ENCODE measurements at regions not wholly inside any gene's neighbourhood (a gene's known extent, or its start where the extent isn't known, plus 50 kb on each side); places are given as distances from the start of the nearest gene placed in this dataset.
"Not testable (repeated sequence)": the region's sequence is repeated elsewhere in the genome, so short reads cannot be mapped to it uniquely, and the experiment has no call there.

- Histone ChIP-seq H3K27ac (ENCODE audit: low read length) (no peak overlapping the region), H3K4me1 (ENCODE audit: control insufficient read depth in 1 of 2, insufficient read depth in 2 of 2, low read length in 2 of 2) (no peaks in the 10 kb centered on the region), H3K27me3 (ENCODE audit: low read depth, low read length) (no peaks in the 10 kb centered on the region), H3K4me3 (ENCODE audit: low read depth in 1 of 2, low read length in 2 of 2) (no peak overlapping the region), H3K9me3 (ENCODE audit: control insufficient read depth in 1 of 2, low read length in 2 of 2) (no peaks in the 10 kb centered on the region), H3K36me3 (ENCODE audit: control insufficient read depth in 1 of 2, insufficient read depth in 2 of 2, low read length in 2 of 2) (no peaks in the 10 kb centered on the region)
These were observed 116.6 kb downstream of the ESM1 start for GRCh38 chr5:54868511-54869483.

GRCh38 chr5:54867310-54867944 is 118.0 kb downstream of the ESM1 start:
- no peaks in the 10 kb centered on the region for H3K4me1 ChIP-seq (ENCODE audit: control insufficient read depth in 1 of 2, insufficient read depth in 2 of 2, low read length in 2 of 2)
- no peak overlapping the region for H3K27ac ChIP-seq (ENCODE audit: low read length)
- H3K27me3 ChIP-seq (ENCODE audit: low read depth, low read length), result no peaks in the 10 kb centered on the region
- no peaks in the 10 kb centered on the region for H3K9me3 ChIP-seq (ENCODE audit: control insufficient read depth in 1 of 2, low read length in 2 of 2)
- no peaks in the 10 kb centered on the region for H3K36me3 ChIP-seq (ENCODE audit: control insufficient read depth in 1 of 2, insufficient read depth in 2 of 2, low read length in 2 of 2)
- H3K4me3 ChIP-seq (ENCODE audit: low read depth in 1 of 2, low read length in 2 of 2), result peak overlapping the region in 1 of 2 donors; percentile 39

GRCh38 chr5:54864911-54865515 is 120.4 kb downstream of the ESM1 start:
- H3K4me1 ChIP-seq (ENCODE audit: control insufficient read depth in 1 of 2, insufficient read depth in 2 of 2, low read length in 2 of 2); H3K36me3 ChIP-seq (ENCODE audit: control insufficient read depth in 1 of 2, insufficient read depth in 2 of 2, low read length in 2 of 2); H3K4me3 ChIP-seq (ENCODE audit: low read depth in 1 of 2, low read length in 2 of 2); H3K9me3 ChIP-seq (ENCODE audit: control insufficient read depth in 1 of 2, low read length in 2 of 2); H3K27ac ChIP-seq (ENCODE audit: low read length); H3K27me3 ChIP-seq (ENCODE audit: low read depth, low read length): not testable (repeated sequence)

GRCh38 chr5:54862036-54862435 is 123.4 kb downstream of the ESM1 start:
- Histone ChIP-seq H3K4me1 (ENCODE audit: control insufficient read depth in 1 of 2, insufficient read depth in 2 of 2, low read length in 2 of 2) (no peaks in the 10 kb centered on the region), H3K27ac (ENCODE audit: low read length) (no peak overlapping the region), H3K36me3 (ENCODE audit: control insufficient read depth in 1 of 2, insufficient read depth in 2 of 2, low read length in 2 of 2) (no peaks in the 10 kb centered on the region), H3K9me3 (ENCODE audit: control insufficient read depth in 1 of 2, low read length in 2 of 2) (peaks cover 5 to 19% of the 10 kb centered on the region in 2 donors), H3K4me3 (ENCODE audit: low read depth in 1 of 2, low read length in 2 of 2) (no peak overlapping the region), H3K27me3 (ENCODE audit: low read depth, low read length) (no peaks in the 10 kb centered on the region)

- no peaks in the 10 kb centered on the region for H3K27me3 ChIP-seq (ENCODE audit: low read depth, low read length)
- H3K27ac ChIP-seq (ENCODE audit: low read length), result no peak overlapping the region
- no peaks in the 10 kb centered on the region for H3K36me3 ChIP-seq (ENCODE audit: control insufficient read depth in 1 of 2, insufficient read depth in 2 of 2, low read length in 2 of 2)
- H3K9me3 ChIP-seq (ENCODE audit: control insufficient read depth in 1 of 2, low read length in 2 of 2), result peaks cover 5 to 23% of the 10 kb centered on the region in 2 donors
- no peaks in the 10 kb centered on the region for H3K4me1 ChIP-seq (ENCODE audit: control insufficient read depth in 1 of 2, insufficient read depth in 2 of 2, low read length in 2 of 2)
- no peak overlapping the region for H3K4me3 ChIP-seq (ENCODE audit: low read depth in 1 of 2, low read length in 2 of 2)
These were observed 124.0 kb downstream of the ESM1 start for GRCh38 chr5:54861212-54861894.

GRCh38 chr5:54860321-54860720 is 125.1 kb downstream of the ESM1 start:
- H3K27me3 ChIP-seq (ENCODE audit: low read depth, low read length), result no peaks in the 10 kb centered on the region
- H3K4me1 ChIP-seq (ENCODE audit: control insufficient read depth in 1 of 2, insufficient read depth in 2 of 2, low read length in 2 of 2), result no peaks in the 10 kb centered on the region
- no peak overlapping the region for H3K27ac ChIP-seq (ENCODE audit: low read length)
- no peaks in the 10 kb centered on the region for H3K36me3 ChIP-seq (ENCODE audit: control insufficient read depth in 1 of 2, insufficient read depth in 2 of 2, low read length in 2 of 2)
- H3K9me3 ChIP-seq (ENCODE audit: control insufficient read depth in 1 of 2, low read length in 2 of 2), result peaks cover 5 to 23% of the 10 kb centered on the region in 2 donors
- no peak overlapping the region for H3K4me3 ChIP-seq (ENCODE audit: low read depth in 1 of 2, low read length in 2 of 2)

GRCh38 chr5:54859316-54859715 is 126.1 kb downstream of the ESM1 start:
- Histone ChIP-seq H3K36me3 (ENCODE audit: control insufficient read depth in 1 of 2, insufficient read depth in 2 of 2, low read length in 2 of 2) (no peaks in the 10 kb centered on the region), H3K27ac (ENCODE audit: low read length) (no peak overlapping the region), H3K4me3 (ENCODE audit: low read depth in 1 of 2, low read length in 2 of 2) (no peak overlapping the region), H3K27me3 (ENCODE audit: low read depth, low read length) (no peaks in the 10 kb centered on the region), H3K4me1 (ENCODE audit: control insufficient read depth in 1 of 2, insufficient read depth in 2 of 2, low read length in 2 of 2) (no peaks in the 10 kb centered on the region), H3K9me3 (ENCODE audit: control insufficient read depth in 1 of 2, low read length in 2 of 2) (peaks cover 5 to 23% of the 10 kb centered on the region in 2 donors)

- Histone ChIP-seq H3K36me3 (ENCODE audit: control insufficient read depth in 1 of 2, insufficient read depth in 2 of 2, low read length in 2 of 2) (no peaks in the 10 kb centered on the region), H3K4me1 (ENCODE audit: control insufficient read depth in 1 of 2, insufficient read depth in 2 of 2, low read length in 2 of 2) (no peaks in the 10 kb centered on the region), H3K27me3 (ENCODE audit: low read depth, low read length) (no peaks in the 10 kb centered on the region), H3K9me3 (ENCODE audit: control insufficient read depth in 1 of 2, low read length in 2 of 2) (peaks cover 5 to 23% of the 10 kb centered on the region in 2 donors), H3K27ac (ENCODE audit: low read length) (no peak overlapping the region), H3K4me3 (ENCODE audit: low read depth in 1 of 2, low read length in 2 of 2) (no peak overlapping the region)
These were observed 130.4 kb downstream of the ESM1 start for GRCh38 chr5:54854883-54855581.

- Histone ChIP-seq H3K27me3 (ENCODE audit: low read depth, low read length) (no peaks in the 10 kb centered on the region), H3K9me3 (ENCODE audit: control insufficient read depth in 1 of 2, low read length in 2 of 2) (peaks cover 0 to 4% of the 10 kb centered on the region in 2 donors), H3K36me3 (ENCODE audit: control insufficient read depth in 1 of 2, insufficient read depth in 2 of 2, low read length in 2 of 2) (no peaks in the 10 kb centered on the region), H3K27ac (ENCODE audit: low read length) (no peak overlapping the region), H3K4me3 (ENCODE audit: low read depth in 1 of 2, low read length in 2 of 2) (no peak overlapping the region), H3K4me1 (ENCODE audit: control insufficient read depth in 1 of 2, insufficient read depth in 2 of 2, low read length in 2 of 2) (no peaks in the 10 kb centered on the region)
These were observed 133.4 kb downstream of the ESM1 start for GRCh38 chr5:54852007-54852406.

- Histone ChIP-seq H3K4me3 (ENCODE audit: low read depth in 1 of 2, low read length in 2 of 2) (no peak overlapping the region), H3K4me1 (ENCODE audit: control insufficient read depth in 1 of 2, insufficient read depth in 2 of 2, low read length in 2 of 2) (no peaks in the 10 kb centered on the region), H3K36me3 (ENCODE audit: control insufficient read depth in 1 of 2, insufficient read depth in 2 of 2, low read length in 2 of 2) (no peaks in the 10 kb centered on the region), H3K27ac (ENCODE audit: low read length) (no peak overlapping the region), H3K27me3 (ENCODE audit: low read depth, low read length) (no peaks in the 10 kb centered on the region), H3K9me3 (ENCODE audit: control insufficient read depth in 1 of 2, low read length in 2 of 2) (no peaks in the 10 kb centered on the region)
These were observed 133.9 kb downstream of the ESM1 start for GRCh38 chr5:54851449-54851848.
